GM12873 (cell line): ENCODE measurements at regions not wholly inside any gene's neighbourhood (a gene's known extent, or its start where the extent isn't known, plus 50 kb on each side); places are given as distances from the start of the nearest gene placed in this dataset.

Experiments
- CTCF ChIP-seq: IDR thresholded peaks from 2 replicates; pipeline ENCODE4 v1.5.1; 2012; ENCODE audit warnings: low read depth, mild to moderate bottlenecking, moderate library complexity, low read length, control low read depth; ENCODE audit not compliant: insufficient read depth; ENCODE audit errors: missing control alignments

- TF ChIP-seq CTCF, result no peak
These were observed 591.5 kb downstream of the TRHDE start for GRCh38 chr12:72863671-72864070.

DNA sequence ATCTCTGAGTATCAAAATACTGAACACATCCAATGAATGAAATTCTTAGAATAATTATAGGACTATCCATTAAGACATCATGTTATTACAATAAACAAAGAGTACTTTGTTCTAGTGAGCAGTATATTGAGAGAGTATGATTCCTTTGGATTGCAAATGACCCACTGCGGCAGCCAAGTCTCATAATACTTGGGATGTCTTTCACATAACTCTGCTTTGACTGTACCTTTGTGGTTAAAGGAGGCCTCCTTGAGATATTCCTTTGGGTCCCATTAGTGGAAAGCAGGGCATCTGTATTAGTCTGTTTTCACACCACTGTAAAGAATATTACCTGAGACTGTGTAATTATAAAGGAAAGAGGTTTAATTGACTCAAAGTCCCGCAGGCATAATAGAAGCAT lies 593.8 kb downstream of the TRHDE start:
- TF ChIP-seq CTCF, result no peak

- no peak for TF ChIP-seq CTCF
These were observed 596.9 kb downstream of the TRHDE start for GRCh38 chr12:72869024-72869423.

DNA sequence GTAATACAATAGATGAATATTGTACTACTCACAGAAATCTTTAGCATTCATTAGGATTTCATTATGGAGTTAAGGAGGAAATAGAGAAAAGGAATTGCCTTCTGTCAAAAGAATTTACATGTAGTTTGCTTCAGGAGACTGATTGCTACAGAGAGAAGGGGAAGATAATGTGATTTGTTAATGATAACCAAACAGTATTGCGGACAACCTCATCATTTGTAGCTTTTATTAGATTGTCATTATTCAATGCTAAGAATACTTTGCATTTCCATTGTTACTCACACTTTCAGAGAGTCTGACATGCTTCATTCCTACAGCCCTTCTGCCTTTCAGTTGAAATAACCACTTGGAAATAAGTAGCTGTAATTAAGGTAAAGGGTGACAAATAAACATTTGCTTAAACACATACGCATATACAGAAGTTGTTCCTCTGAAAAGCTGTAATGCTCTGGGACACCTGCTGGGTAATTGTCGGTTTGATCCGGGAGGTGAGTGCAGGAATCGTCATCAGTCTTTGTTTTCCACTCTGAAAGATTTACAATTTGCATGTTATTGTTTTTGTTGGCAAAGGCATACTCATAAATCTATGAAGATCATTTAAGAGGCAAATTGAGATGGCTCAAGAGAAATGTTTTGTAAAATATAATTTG lies 600.2 kb downstream of the TRHDE start:
- no peak for TF ChIP-seq CTCF

DNA sequence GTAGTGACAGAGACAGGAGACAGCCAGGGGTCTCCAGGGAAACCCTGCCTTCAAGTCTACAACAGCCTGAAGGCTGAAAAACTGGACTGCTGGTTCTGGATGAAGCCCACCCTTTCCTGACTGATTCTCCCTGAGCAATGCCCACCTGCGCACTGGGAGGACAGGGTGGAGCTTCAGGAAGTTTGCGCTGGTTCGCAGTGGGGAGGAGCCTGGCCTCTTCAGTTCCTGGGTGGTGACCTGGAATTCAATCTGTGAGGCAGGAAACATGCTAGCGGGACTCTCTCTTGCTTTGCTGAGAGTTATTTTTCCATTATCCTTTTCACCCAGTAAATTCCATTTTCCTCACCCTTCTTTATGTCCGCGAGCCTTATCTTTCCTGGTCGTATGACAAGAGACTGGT lies 600.8 kb downstream of the TRHDE start:
- no peak for TF ChIP-seq CTCF

DNA sequence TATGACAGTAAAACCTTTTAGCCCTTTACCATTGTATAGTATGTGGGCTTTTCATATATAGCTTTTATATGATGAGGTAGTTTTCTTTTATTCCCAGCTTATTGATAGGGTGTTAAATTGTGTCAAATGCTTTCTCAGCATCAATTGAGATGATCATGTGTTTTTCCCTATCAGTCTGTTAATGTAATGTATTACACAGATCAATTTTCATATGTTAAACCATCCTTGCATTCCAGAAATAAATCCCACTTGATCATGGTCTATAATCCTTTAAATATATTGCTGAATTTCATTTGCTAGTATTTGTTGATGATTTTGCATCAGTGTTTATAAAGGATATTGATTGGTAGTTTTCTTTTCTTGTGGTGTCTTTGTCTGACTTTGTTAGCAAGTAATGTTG lies 603.9 kb downstream of the TRHDE start:
- no peak for TF ChIP-seq CTCF

- TF ChIP-seq CTCF, result no peak
These were observed 616.5 kb downstream of the TRHDE start for GRCh38 chr12:72888693-72889092.
